GM12878 (cell line): ENCODE measurements at regions not wholly inside any gene's neighbourhood (a gene's known extent, or its start where the extent isn't known, plus 50 kb on each side); places are given as distances from the start of the nearest gene placed in this dataset.

ENCODE experiments used
- ATAC-seq: fragments of 200-7000 bp; cut with Tn5 transposase; 3 replicates; pipeline ENCODE4 v1.9.1; 2020; ENCODE audit warnings: mild to moderate bottlenecking, moderate library complexity
- BruUV-seq: library from RNA; stranded (reverse); fragments of 400-500 nt; replicated peaks from 2 replicates; lab custom pipeline; 2021; lab: Mats Ljungman, UMichigan
- CTCF ChIA-PET: fragments of 300-600 bp; sonication (Branson Sonifier 250); formaldehyde crosslinking; extraction: SDS; loops from one replicate; lab custom pipeline; 2021; ENCODE audit warnings: inconsistent platforms; lab: Yijun Ruan, JAX
- POLR2A ChIA-PET: fragments of 350-600 bp; formaldehyde crosslinking; extraction: SDS; loops from one replicate; lab custom pipeline; 2021; ENCODE audit warnings: inconsistent platforms; lab: Charles Lee
- RAD21 ChIA-PET: fragments of 300-600 bp; sonication (Branson Sonifier 250); formaldehyde crosslinking; loops from one replicate; lab custom pipeline; 2023; ENCODE audit warnings: antibody characterized with exemption; ENCODE audit not compliant: unreplicated experiment; lab: Charles Lee
- SMC1A ChIA-PET: fragments of 300-600 bp; sonication (Branson Sonifier 250); formaldehyde crosslinking; loops from one replicate; lab custom pipeline; 2023; ENCODE audit not compliant: unreplicated experiment, uncharacterized antibody; lab: Charles Lee
- DNase-seq: peaks from one replicate; pipeline ENCODE4 v3.0.0-alpha.2; 2011; ENCODE audit warnings: low read depth, low spot score
- FAIRE-seq: peaks from 3 replicates; lab custom pipeline; 2011; peaks lifted over from hg19 to GRCh38; lab: Jason Lieb, UNC
- H2AFZ ChIP-seq: 2 replicates; pipeline ENCODE4 v1.6.0; 2011; ENCODE audit warnings: low read depth, low read length, control low read depth; ENCODE audit not compliant: control insufficient read depth
- H3K27ac ChIP-seq: 2 replicates; pipeline ENCODE4 v1.5.1; 2011; ENCODE audit warnings: control low read depth; ENCODE audit not compliant: control insufficient read depth, insufficient read depth
- H3K27me3 ChIP-seq, 2 experiments: replicated peaks in 1 of 2; 2 replicates each; pipeline versions ENCODE4 v1.6.0 to v1.6.1; 2011; ENCODE audit warnings: low read length in 1 of 2; ENCODE audit not compliant: control insufficient read depth in 2 of 2, insufficient read depth in 2 of 2
- H3K36me3 ChIP-seq, 2 experiments: 2 replicates each; pipeline ENCODE4 v1.5.1; 2011; ENCODE audit warnings: low read length in 1 of 2; ENCODE audit not compliant: control insufficient read depth in 2 of 2, insufficient read depth in 2 of 2
- H3K4me1 ChIP-seq: 2 replicates; pipeline ENCODE4 v1.6.1; 2011; ENCODE audit warnings: mild to moderate bottlenecking, low read length, moderate library complexity, mixed read lengths; ENCODE audit not compliant: control insufficient read depth, insufficient read depth
- H3K4me2 ChIP-seq: 2 replicates; pipeline ENCODE4 v1.6.0; 2011; ENCODE audit warnings: control low read depth; ENCODE audit not compliant: control insufficient read depth, insufficient read depth
- H3K4me3 ChIP-seq: fragments of 200-600 bp; sonication (generic); 2 replicates; pipeline ENCODE4 v1.5.1; 2016
- H3K79me2 ChIP-seq: 2 replicates; pipeline ENCODE4 v1.6.0; 2011; ENCODE audit warnings: low read length; ENCODE audit not compliant: control insufficient read depth, insufficient read depth
- H3K9ac ChIP-seq: 2 replicates; pipeline ENCODE4 v1.8.0; 2011; ENCODE audit warnings: low read length, control low read depth, mixed read lengths; ENCODE audit not compliant: control insufficient read depth, insufficient read depth
- H3K9me3 ChIP-seq: replicated peaks from 3 replicates; pipeline ENCODE4 v1.5.1; 2011; ENCODE audit warnings: mild to moderate bottlenecking, low read length; ENCODE audit not compliant: control insufficient read depth, insufficient read depth
- H4K20me1 ChIP-seq: 2 replicates; pipeline ENCODE4 v1.6.0; 2011; ENCODE audit not compliant: control insufficient read depth, insufficient read depth
- GABPA ChIP-seq: IDR thresholded peaks from 2 replicates; pipeline ENCODE4 v1.6.1; 2014; ENCODE audit warnings: antibody characterized with exemption, low read depth, mild to moderate bottlenecking, inconsistent platforms
- JUND ChIP-seq: IDR thresholded peaks from 2 replicates; pipeline ENCODE4 v1.6.1; 2012; ENCODE audit warnings: low read depth, mild to moderate bottlenecking, low read length, improper control_type of control experiment, moderate library complexity
- ZBTB4 ChIP-seq: fragments of 450-650 bp; formaldehyde crosslinking; IDR thresholded peaks from 2 replicates; pipeline ENCODE4 v1.4.0; 2022; ENCODE audit warnings: mild to moderate bottlenecking, moderate library complexity
- WGBS: methylation state at CpG from one replicate; pipeline ENCODE4 v1.1.6; 2016; ENCODE audit warnings: low lambda C conversion rate; ENCODE audit not compliant: insufficient replicate concordance, insufficient coverage; ENCODE audit errors: missing lambda C conversion rate; 5-methylcytosine and 5-hydroxymethylcytosine counted together
- in situ Hi-C: fragments of 300-500 bp; cut with MboI; formaldehyde crosslinking; loops from 9 replicates; pipeline ENCODE4 v1.14.3; 2018; ENCODE audit warnings: mixed read lengths
- intact Hi-C: fragments of 100-400 bp; cut with micrococcal nuclease; formaldehyde crosslinking; loops from one replicate; pipeline ENCODE4 v1.14.2; 2022; ENCODE audit not compliant: unreplicated experiment

DNA sequence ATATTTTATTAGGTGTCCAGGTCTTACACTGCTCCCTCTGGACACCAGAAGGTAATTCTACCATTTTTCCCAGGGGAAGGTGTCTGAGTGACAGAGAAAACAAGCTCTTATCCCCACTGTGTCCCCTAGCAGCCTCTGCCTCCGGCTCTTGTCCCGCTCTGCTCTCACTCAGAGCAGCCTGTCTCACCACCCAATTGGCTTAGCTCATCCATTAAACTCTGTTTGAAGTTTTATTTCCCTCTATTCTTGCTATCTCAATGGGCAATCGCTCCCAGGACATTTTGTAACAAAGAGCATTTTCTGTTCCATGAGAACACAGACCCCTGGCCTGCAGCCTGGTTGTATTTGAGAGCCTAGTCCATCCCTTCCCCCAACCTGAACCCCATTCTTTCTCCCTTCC is 90.6 kb upstream of the LDAH start:
- ChIA-PET SMC1A (no interaction called here), CTCF (no interaction called here), POLR2A (no interaction called here), RAD21 (no interaction called here)
- no peak overlapping the region for H3K4me2 ChIP-seq
- H3K4me3 ChIP-seq = no peak overlapping the region
- H3K27ac ChIP-seq = no peak overlapping the region
- no peaks in the 10 kb centered on the region for H4K20me1 ChIP-seq
- ATAC-seq (no peak), FAIRE-seq (no peak), DNase-seq (no peak)
- no peak for TF ChIP-seq ZBTB4 (CRISPR knock-in tag)
- H3K79me2 ChIP-seq = no peaks in the 10 kb centered on the region
- intact Hi-C loops = no loop called here
- peaks cover 0 to 4% of the 10 kb centered on the region in 2 experiments; a peak in 1 of 4 replicates for H3K27me3 ChIP-seq
- WGBS = 7% methylated on average over 3 of the region's 3 CpGs
- in situ Hi-C loops = no loop called here
- H3K9me3 ChIP-seq = no peaks in the 10 kb centered on the region
- no peak overlapping the region for H2AFZ ChIP-seq
- H3K9ac ChIP-seq = no peak overlapping the region
- H3K4me1 ChIP-seq = no peaks in the 10 kb centered on the region
- no peaks in the 10 kb centered on the region for H3K36me3 ChIP-seq
- BruUV-seq = no TSS peak

DNA sequence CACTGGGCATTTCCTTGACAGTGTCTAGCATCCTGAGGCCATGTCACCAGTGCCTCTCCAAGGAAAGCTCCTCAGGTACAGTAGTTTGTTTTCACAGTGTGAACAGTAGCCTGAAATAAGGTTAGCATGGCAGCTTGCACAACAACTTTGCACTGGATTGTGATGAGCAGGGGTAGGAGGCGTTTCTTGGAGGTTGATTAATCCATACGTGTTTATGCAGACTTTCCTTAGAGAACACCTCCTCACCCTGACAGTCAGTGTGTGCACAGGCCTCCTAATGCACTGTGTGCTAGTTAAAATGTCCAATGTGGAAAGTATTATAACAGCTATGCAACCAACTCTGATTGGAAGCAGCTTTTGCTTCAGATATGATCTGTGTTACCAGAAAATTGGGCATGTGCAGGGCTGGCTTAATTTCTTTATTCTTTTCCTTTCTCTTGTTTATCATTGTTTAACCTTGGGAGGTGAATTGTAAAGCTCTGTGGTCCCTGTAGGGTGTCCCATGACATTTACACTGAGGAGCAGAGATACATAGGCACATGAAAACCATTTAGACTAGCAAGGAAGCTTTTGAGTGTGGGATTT is 77.2 kb upstream of the LDAH start:
- Histone ChIP-seq H3K4me1 (no peaks in the 10 kb centered on the region), H3K4me3 (no peak overlapping the region), H3K4me2 (no peak overlapping the region), H4K20me1 (no peaks in the 10 kb centered on the region), H2AFZ (no peak overlapping the region), H3K9ac (no peak overlapping the region), H3K27me3 (peaks cover 3 to 6% of the 10 kb centered on the region in 2 experiments), H3K9me3 (no peaks in the 10 kb centered on the region), H3K36me3 (no peaks in the 10 kb centered on the region), H3K79me2 (no peaks in the 10 kb centered on the region), H3K27ac (no peak overlapping the region)
- ATAC-seq (no peak), DNase-seq (no peak), FAIRE-seq (no peak)
- WGBS = 0% methylated on average over 2 of the region's 2 CpGs
- ChIA-PET POLR2A (no interaction called here), SMC1A (no interaction called here), RAD21 (no interaction called here), CTCF (interaction anchor here (0.7 kb wide), 1 partner anchor 239 kb away, joined by 4 read pairs; no protein-coding TSS in a partner anchor)
- TF ChIP-seq JUND (no peak), GABPA (no peak)
- in situ Hi-C loops = no loop called here
- intact Hi-C loops = no loop called here
- no TSS peak for BruUV-seq
